Left kidney (tissue), 1 donor: ENCODE measurements at regions not wholly inside any gene's neighbourhood (a gene's known extent, or its start where the extent isn't known, plus 50 kb on each side); places are given as distances from the start of the nearest gene placed in this dataset.
"Not testable (repeated sequence)": the region's sequence is repeated elsewhere in the genome, so short reads cannot be mapped to it uniquely, and the experiment has no call there.

Experiments
- DNase-seq: peaks from one replicate; pipeline ENCODE4 v3.0.0-alpha.2; 2013

DNA sequence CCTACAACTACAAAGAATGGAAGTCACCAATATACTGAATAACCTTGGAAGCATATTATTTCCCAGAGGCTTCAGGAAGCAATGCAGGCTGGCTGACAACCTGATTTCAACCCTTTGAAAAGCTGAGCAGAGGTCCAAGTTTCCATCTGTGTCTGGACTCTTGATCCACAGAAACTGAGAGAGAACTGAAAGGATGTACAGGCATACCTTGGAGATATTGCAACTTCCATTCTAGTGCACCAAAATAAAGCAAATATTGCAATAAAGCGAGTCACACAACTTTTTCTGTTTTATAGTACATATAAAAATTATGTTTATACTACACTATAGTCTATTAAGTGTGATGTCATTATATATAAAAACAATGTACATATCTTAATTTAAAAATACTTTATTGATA, 85.3 kb downstream of the TYW3 start:
- no peak for DNase-seq

- no peak for DNase-seq
These were observed 85.9 kb downstream of the TYW3 start for GRCh38 chr1:74818661-74819456.

GRCh38 chr1:74822851-74823401, 90.0 kb downstream of the TYW3 start:
- DNase-seq = no peak

- no peak for DNase-seq
These were observed 91.7 kb downstream of the TYW3 start for GRCh38 chr1:74824497-74825107.

DNA sequence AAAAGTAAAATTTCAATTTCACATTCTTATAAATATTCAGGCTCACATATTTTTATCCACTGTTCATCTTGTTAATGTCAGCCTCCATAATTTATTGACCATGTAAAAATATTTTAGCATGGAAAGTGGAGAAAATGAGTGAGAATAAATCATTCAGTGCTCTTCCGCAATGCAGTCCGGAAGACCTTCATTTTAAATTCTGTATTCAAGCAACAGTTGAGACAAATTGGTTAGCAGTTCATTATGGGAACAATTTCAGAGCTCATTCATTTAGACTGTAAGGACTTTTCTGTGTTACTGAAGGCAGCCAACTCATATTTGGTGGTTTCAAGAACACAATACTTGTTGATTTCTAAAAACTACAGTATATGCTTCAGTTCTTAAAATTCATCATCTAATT, 97.8 kb downstream of the TYW3 start:
- no peak for DNase-seq

DNA sequence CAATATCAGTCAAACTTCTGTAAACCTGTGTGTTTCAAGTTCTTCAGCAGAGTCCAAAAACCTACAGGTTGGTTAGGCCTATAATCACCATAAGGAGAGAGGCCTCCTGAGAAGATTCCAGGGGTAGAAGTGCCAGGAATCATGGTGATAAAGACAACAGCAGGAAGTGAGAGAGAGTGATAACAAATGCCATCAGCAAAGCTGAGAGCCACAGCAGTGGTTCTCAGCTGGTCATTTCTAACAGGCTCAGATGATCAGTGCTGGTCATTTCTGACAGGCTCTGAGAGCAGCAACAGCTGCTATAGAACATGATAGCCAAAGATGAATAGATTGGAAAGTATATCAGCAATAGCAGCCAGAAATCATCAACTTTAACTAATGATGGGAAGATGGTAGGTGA, 101.3 kb downstream of the TYW3 start:
- DNase-seq = no peak

GRCh38 chr1:74835051-74835450, 102.1 kb downstream of the TYW3 start:
- DNase-seq = no peak

- DNase-seq = no peak
These were observed 109.8 kb downstream of the TYW3 start for GRCh38 chr1:74842726-74843125.

- DNase-seq = no peak
These were observed 114.8 kb downstream of the TYW3 start for GRCh38 chr1:74847715-74848114.

DNA sequence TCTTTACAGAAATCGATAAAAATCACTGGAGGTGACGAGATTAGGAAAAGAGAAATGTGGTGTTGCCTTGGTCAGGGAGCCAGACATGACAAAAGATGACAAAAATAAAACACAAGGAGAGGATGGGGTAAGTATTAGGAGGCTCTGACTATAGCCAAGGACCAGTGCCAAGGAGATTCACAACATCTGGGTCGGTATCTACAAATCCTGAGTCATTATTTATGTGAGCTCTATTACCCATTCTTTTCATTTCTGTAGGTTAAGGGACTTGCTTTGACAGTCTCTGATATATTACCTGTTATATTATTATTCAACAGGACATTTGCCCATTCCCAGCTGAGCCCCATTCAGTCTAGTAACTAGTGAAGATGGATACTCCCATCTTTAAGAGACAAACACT, 120.8 kb downstream of the TYW3 start:
- no peak for DNase-seq

DNA sequence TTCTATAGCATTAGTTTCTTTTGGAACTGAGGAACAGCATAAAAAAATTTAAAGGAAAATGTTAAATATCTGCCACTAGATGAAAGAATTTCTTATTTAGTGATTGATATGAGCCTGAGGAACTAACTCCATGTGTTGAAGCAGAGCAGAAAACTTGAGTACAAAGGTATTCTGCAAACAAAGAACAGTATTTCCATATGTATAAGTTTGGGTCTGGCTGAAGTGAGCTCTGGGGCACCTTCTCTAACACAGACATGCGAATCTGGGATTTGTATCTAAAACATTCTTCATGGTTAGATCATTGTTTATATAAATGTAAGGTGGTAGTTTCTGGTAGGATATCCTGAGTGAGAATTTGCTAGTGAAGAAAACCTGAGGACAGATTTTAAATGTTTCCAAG, 123.2 kb downstream of the TYW3 start:
- DNase-seq = no peak

GRCh38 chr1:74857676-74858075, 124.7 kb downstream of the TYW3 start:
- DNase-seq = no peak

DNA sequence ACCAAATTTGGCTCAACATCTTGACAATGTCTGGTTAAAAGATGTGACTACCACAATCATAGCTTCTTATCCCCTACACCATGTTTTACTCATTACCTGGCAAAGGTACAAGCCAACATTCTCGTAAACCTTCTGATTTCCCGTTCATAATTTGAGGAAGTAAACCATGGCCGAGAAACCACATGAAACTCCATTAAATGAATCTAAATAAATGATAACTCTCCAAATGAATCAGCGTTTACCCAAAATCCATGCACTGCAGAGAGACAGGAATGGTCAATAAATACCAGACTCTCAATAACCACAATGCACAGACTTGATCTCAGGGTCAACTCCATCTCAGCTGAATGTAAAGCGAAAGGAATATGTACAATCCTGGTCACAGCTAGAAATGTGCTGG, 125.2 kb downstream of the TYW3 start:
- no peak for DNase-seq

GRCh38 chr1:74861867-74862266, 128.9 kb downstream of the TYW3 start:
- DNase-seq = no peak

GRCh38 chr1:74869702-74870101, 136.8 kb downstream of the TYW3 start:
- no peak for DNase-seq

DNA sequence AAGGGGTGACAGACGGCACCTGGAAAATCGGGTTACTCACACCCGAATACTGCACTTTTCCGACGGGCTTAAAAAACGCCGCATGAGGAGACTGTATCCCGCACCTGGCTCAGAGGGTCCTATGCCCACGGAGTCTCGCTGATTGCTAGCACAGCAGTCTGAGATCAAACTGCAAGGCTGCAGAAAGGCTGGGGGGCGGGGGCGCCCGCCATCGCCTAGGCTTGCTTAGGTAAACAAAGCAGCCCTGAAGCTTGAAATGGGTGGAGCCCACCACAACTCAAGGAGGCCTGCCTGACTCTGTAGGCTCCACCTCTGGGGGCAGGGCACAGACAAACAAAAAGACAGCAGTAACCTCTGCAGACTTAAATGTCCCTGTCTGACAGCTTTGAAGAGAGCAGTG, 144.4 kb downstream of the TYW3 start:
- not testable (repeated sequence) for DNase-seq

DNA sequence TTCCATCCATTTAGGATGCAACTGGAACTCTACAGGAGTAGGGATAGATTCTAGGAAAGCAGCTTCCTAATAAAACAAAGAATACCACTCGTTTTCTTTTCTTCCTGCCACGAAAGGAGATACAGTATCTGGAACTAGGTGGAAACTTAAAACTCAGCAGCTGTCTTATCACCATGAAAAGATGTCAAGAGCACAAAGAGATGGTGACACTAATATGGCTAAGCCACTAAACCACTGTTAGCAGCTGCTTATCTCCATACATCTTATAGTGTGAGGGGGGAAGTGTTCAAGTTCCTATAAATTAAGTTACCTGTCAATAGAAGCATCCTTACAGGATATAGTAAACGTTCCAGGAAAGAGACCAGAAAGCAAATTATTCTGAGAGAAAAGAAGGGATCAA, 162.5 kb downstream of the TYW3 start:
- DNase-seq = no peak

DNA sequence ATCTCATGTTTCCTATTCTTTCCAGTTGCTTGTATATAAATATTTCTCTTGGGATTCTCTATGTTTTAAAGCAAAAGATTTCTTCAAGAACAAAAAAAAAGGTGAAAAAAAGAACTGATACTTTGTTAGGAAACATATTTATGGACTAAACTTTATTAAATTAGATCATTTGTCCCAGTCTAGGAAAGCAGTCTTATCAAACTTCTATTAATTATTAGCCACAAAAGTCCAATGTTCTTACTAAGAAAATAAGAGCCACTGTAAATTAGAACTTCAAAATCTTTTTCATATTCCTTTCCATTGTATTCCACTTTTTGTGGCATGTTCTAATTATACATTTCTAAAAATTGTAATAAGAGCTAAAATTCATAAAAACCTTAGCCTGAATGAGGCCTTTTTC, 175.2 kb downstream of the TYW3 start:
- DNase-seq = no peak

DNA sequence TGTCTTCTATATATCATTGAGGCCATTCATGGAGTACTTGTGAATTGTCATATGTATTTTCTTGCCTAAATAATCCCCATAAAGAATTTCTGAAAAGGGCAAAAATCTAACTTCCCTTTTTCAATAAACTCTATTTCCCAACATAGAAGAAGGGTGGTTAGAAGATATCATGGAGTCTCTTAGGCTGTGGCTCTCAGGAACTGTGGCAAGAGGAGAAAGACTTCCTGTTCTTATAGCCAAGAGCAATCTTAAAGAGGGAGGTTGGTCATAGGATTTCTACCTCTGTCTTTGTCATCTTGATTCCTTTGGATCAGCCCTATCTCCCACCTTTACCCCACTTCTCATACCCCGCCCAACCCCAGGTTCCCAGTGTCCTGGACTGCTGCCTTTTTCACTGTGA, 175.8 kb downstream of the TYW3 start:
- no peak for DNase-seq

- no peak for DNase-seq
These were observed 181.0 kb downstream of the TYW3 start for GRCh38 chr1:74913978-74914377.

DNA sequence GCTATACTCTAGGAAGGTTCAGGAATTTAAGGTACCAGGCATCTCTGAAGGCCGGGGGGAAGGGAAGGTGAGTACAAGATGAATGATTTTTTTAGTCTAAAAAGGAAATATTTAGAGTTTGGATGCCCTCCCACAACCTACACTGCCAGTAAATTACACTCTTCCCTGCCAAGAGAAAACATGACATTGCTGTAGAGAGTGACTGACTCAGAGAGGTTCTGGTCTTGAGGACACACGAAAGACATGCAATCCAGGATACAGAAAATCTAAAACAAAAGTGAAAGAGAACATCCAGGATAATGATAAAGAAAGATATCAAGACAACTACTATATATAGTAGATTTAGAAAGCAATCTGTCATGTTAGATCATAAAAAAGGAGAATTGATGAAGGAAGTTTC, 200.5 kb downstream of the TYW3 start:
- no peak for DNase-seq

GRCh38 chr1:74935446-74935845, 198.7 kb upstream of the LHX8 start:
- no peak for DNase-seq

DNA sequence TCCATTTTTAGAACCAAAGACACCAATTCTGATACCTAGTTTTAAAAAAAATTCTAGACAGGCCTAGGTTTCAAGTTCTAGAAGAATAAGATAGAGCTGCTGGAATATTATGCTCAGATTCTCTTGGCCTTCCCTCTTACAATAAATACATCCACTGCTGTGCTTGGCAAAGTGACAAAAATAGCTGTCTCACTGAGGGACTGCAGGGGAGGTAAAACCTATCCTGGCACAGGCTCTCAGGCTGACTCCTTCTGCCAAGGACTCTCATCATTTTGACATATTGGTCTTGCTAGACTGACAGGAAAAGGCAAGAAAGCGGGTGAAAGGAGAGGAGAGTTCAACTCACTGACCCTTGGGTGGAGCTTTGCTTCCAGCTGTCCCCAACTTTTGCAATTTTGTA, 197.0 kb upstream of the LHX8 start:
- DNase-seq = no peak

- DNase-seq = no peak
These were observed 191.1 kb upstream of the LHX8 start for GRCh38 chr1:74943046-74943445.
